NCI-H748 (cell line): ENCODE measurements at regions not wholly inside any gene's neighbourhood (a gene's known extent, or its start where the extent isn't known, plus 50 kb on each side); places are given as distances from the start of the nearest gene placed in this dataset.

Experiments used
- DNase-seq: peaks from one replicate; lab custom pipeline; 2025; ENCODE audit not compliant: unreplicated experiment; lab: John Stamatoyannopoulos, UW

DNA sequence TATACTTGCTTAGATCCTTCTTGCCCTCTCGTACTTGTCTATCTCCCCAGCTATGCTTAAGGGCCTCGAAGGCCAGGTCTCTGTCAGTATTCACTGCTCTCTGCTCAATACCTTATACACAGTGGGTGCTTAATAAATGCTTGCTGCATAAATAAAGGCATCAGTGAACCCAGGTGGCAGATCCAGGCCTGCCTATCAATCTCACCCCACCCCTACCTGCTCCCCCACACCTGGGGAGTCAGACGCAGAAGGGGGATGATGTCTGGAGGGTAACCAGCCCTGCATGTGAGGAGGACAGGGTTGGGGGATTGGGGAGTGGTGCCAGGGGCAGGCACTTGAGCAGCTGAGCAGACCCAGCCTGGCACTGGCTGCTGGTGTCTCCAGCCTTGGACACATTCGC, 430.6 kb downstream of the MN1 start:
- DNase-seq, result no peak

DNA sequence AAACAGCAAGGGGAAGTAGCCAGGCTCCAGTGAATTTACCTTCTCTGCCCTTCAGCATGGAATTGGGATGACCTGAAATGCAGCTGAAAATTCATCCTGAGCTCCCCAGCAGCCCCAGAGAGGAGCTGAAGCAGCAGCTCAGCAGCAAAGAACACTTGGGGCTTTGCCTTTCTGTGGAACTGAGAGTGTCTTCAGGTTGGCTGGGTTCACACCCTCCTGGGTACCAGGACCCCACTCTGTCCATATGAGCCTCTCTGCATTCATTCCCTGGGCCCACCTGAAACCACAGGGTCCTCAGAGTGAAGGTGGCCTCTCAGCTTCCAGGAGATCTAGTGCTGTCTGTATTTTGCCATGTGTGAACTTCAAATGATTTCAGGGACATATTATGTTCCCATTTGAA, 429.2 kb downstream of the MN1 start:
- DNase-seq, result no peak

DNA sequence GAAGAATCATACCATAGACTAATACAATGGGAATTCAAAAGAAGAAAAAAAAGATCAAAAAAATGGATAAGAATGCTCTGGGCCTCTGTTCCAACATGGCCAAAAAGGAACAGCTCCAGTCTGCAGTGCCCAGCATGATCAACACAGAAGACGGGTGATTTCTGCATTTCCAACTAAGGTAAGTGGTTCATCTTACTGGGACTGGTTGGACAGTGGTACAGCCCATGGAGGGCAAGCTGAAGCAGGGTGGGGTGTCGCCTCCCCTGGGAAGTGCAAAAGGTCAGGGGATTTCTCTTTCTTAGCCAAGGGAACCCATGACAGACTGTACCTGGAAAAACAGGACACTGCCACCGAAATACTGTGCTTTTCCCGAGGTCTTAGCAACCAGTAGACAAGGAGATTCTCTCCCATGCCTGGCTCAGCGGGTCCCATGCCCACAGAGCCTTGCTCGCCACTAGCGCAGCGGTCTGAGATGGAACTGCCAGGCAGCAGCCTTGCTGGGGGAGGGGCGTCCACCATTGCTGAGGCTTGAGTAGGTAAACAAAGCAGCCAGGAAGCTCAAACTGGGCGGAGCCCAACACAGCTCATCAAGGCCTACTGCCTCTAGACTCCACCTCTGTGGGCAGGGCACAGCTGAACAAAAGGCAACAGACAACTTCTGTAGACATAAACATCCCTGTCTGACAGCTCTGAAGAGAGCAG, 428.4 kb downstream of the MN1 start:
- peak; percentile 96 for DNase-seq

DNA sequence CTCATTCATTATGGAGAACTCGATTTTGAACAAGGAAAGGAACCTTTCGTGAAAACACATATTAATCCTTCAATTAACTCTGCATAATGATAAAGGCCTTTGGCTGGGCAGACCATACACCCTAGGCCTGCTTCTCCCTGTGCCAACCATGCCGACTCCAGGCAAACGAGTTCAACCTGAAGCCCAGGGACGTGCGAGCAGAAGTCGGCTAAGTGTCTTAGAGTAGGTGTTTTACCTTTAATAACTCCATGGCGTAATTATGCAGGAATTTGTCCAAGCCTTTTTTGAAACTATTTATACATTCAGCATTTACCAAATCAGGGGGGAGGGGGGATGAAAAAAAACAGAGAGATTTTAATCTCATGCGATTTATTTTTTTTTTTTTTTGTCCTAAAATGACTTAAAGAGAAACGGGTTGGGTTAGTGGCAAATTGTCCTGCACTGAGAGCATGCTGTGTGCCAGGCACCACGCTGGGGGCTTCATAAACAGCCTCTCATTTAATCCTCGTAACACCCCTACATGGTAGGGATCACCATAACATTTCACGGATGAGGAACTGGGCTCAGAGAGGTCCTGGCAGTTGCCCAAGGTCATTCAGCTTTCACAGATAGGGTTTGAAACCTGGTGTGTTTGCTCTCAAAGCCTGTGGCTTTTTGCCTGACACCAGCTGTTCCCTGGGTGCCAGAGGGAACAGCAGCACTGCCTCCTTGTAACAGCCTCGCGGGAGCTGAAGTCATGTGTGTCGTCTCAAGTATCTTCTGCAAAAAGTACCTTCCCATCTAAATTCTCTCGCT, 423.9 kb downstream of the MN1 start:
- DNase-seq, result peak; percentile 74

DNA sequence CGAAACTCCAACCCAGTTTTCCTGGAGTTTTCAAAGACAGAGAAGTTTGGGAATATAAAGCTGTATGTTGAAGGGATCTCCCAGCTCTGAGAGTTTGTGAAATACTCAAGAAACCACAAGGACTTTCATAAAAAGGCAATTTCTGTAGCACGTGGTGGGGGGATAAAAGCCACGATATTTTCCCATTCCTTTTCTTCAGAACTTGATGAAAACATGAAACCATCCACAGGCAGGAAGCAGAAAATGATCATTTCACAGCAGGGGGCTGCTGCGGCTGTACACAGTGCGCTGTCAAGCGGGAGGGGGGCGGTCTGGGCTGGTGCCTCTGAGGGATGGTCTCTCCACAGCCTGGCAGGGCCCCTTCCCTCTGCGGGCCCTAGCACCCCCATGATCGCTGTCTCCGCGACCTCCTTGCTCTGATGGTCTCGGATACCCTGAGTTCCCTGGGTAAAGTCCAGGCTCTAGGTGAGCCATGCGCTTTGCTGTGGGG, 423.2 kb downstream of the MN1 start:
- DNase-seq, result peak; percentile 39

DNA sequence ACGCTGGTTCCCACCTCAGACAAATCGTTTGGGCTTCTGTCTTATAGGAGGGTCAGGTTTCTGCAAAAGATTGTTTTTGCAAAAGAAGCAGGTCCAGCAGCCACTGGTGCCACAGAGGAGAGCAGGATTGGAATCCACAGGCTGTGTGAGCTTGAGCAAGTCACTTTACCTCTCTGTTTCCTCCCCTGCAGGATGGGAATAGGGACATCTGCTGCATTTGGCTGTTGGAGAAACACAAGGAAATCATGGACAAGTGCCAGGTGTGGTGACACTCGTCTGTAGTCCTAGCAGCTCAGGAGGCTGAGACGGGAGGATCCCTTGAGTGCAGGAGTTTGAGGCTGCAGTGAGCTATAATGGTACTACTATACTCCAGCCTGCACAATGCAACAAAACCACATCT, 422.6 kb downstream of the MN1 start:
- peak; percentile 3 for DNase-seq

DNA sequence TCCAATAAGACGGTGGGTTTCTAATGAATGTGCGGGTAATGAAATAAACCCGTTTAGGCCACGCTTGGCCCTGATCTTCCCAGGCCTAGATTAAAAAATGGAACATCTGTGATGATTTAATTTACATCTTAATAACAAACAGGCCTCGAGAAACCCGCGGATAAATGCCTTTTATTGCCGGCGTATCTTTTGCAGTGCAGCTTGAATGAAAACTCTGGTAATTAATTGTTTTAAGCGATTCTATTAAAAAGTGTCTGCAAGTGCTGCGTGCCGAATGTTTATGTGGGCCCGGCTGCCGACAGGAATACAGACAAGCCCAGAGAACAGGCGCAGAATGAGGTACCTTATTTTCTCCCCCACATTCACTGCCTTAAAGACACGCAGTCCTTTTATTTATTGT, 420.7 kb downstream of the MN1 start:
- DNase-seq, result no peak

DNA sequence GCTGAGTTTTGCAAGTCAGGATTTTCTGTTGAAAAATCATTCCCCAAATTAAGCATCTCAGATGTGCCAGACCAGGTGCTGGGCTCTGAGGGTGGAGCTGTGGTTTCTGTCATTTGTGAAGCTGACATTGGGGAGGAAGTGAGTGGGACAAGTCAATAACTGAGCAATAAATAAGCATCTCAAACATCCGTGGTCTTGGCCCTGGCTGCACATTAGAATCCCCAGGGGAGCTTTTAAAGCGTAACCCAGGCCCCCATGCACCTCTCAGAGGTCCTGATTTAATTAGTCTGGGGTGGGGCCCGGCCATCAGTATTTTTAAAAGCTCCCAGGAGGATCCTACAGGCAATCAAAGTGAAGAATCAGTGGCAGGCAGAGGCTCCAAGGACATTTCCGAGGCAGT, 420.0 kb downstream of the MN1 start:
- DNase-seq, result peak; percentile 20

DNA sequence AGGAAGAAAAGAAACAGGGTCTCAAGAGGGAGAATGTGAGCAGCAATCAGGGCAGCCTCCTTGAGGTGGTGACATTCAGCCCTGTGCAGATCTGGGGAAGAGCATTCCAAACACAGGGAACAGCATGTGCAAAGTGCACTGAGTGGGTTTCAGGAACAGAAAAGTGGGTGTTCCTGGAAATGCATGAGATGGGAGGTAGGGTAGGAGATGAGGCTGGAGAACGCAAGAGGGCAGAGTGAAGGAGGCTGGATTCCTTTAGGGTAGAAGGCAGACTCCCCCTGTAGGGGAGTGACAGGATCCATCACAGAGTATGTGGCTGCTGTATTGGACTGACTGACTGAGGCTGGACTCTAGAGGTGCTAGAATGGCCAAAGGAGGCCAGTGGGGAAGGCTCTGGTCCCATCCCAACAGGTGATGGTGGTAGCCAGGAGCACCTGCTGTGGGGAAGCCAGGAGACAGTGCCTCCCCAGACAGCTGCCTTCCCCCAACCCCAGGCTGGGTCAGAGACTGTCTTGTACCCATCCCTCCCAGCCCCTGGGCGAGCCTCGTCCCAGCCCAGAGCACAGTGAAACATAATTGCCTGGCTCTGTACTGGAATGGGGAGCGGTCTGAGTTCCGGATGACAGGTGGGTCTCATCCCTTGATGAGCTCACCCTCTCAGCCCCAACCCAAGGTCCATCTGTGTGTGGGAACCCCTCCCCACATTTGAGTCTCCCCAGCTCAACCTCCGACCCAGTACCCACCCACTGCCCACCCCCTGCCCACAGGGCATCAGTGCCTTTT, 419.4 kb downstream of the MN1 start:
- no peak for DNase-seq

DNA sequence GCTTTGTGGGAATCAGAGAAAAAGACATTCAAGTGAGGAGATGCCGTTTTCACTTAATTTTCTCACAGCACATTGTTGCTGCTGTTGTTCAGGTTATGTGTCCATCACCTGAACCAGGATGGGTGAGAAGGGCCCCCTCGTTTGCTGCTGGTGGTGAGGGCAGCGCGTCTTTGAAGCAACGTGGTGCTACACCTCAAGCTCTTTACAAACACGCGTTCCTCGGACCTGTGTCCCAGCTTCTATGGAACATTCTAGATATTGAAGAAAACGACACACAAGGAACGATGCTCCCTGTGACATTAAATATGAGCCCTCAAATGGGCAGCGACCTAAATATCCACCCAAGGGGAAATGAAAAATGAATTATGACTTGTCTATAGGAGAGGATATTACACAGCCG, 418.6 kb downstream of the MN1 start:
- no peak for DNase-seq

DNA sequence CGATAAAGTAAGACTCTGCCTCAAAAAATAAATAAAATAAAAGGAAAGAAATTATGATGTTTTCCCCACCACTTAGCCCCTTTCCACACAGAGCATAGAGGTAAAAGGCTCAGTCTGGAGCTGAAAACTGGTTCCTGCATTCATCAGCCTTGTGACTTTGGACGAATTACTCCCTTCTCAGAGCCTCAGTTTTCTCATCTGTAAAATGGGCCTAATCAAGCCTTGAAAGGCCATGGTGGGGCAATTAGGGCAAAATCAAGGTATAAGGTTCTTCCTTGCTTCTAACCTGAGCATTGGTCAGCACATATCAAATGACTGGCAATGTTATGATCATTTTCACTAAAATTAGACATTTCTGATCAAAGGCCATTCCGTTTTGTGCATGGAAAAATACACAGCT, 417.7 kb downstream of the MN1 start:
- DNase-seq, result no peak

DNA sequence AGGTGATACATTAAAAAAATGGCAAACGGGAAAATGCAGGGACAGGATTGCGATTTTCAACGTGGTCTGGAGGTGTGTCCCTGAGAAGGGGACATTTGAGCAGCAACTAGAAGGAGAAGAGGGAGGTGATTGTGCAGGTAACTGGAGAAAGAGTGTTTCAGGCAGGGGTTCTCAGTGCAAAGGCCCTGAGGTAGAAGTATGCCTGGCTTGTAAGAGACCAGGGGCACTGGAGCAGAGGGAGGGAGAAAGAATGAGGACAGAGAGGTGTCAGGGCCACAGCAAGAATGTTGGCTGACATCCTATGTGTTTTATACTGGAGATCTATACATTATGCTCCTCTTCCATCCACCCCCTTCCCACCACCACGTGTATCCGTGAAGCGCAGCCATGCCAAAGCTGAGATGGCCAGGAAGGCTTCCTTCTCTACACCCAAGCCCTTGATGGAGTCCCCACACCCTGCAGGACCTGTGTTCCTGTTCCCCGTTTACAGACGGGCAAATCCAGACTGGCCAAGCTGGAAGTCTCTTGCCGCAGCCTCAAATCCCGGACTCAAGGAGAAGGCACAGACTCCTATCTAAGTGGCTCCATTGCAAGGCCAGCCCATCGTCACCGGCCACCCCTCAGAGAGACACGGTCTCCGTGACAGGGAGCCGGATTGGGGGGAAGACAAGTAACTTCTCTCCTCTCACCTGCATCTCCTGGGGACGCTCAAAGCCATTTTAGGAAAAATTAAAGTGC, 416.1 kb downstream of the MN1 start:
- DNase-seq, result no peak

DNA sequence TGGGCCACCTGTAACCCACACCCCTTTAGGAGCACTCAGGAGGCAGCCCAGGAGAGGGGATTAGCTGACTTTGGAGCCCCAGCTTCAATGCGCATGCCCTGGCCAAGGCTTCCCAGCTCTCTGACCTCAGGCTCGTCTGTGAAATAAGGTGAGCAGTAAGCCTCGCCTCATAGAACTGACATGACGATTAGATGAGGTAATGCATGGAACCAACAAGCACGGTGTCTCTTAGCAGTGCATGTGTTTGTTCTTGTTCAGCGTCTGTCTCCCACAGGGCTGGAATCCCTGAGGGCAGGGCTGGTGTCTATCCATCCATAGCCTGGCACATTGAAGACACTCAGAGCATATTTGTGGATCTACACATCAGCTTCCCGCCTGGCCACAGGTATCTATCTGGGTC, 415.4 kb downstream of the MN1 start:
- DNase-seq, result peak; percentile 28

DNA sequence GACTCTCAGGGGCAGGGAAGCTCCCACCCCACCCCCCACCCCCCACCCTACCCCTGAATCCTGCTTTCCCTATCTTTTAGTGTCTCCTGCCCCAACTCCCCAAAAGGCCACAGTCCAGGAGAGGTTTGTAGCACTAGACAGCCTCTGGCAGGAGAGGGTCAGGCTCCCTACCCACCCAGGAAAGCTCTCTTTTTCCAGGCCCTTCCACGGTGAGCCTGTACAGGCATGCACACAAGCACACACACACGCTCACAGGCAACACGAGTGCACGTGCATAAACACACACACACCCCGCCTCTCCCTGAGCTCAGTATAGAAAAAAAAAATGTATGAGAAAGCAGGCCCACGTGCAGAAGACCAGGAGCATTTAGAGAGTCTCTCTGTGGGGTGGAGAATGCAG, 414.0 kb downstream of the MN1 start:
- no peak for DNase-seq

DNA sequence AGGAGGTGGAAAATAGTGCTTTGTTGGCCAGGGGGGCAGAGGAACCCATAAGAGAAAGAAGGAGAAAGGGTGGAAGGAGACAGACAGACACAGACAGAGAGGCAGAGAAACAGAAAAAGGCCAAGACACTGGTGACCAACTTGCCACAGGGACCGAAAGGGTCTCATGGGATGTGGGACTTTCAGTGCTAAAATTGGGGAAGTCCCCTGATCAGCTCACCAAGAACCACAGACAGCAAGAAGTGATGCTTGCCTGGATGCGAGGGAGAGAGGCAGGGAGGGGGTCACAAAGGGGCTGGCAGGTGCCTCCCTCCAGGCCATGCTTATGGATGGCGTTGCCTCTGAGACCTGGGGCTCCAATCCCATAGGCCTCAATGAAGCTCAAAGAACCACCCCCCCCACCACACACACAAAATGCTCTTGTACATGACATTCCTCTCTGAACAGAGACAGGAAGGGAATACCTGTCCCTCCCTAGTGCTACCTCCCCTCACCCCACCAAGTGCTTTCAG, 413.4 kb downstream of the MN1 start:
- DNase-seq, result no peak

DNA sequence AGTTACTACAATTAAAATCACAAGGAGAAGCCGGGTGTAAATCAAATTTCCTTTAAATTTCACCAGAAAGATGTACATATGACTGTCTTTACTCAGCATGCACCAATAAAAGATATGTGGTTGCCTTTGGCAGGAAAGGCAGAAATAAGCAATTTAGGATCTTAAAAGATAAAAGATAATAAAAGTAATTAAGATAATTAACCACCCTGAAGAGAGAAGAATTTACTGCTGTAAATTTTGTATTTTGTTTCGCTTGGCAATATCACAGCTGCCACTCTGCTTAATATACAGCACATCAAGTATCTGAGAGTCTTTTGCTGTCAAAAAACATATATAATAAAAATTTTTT, 411.9 kb downstream of the MN1 start:
- no peak for DNase-seq

DNA sequence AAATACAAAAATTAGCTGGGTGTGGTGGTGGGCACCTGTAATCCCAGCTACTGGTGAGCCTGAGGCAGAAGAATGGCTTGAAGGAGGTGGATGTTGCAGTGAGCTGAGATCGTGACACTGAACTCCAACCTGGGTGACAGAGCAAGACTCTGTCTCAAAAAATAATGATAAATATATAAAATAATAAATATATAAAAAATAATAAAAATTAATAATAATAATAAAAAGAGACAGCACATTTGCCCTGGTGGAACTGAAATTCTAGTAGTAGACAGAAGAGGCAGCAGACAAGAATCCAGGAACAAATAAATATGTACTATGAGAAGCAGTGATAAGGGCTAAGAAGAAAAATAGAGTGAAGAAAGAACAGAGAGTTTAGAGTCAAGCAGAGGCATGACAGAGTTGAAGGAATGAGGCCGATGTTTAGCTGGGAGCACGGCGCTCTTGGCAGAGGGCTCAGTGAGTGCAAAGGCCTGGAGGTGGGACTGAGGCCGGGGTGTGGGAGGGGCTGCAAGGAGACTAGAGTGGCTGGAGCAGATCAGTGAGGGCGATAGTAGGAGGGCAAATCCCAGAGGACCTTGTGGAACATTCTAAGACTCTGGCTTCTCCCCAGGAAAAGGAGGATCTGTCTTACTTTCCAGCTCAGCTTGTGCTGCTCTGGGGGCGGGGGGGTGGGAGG, 410.3 kb downstream of the MN1 start:
- no peak for DNase-seq

DNA sequence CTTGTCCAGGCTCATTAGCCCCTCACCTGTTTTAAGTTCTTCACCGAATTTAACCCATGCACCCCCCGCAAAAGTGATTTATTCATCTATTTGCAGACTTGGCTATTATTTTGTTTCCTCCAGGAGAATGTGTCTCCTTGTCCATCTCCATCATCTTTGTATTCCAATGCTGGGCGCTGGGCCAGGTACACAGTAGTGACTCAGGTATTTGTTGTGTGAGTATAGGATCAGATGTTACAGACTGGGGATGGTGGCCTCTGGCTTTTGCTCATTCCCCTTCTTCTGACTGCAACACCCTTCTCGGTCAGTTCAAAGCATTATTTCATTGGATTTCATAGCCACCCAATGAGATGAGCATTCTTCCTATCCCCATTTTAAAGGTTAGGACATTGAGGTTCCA, 408.2 kb downstream of the MN1 start:
- no peak for DNase-seq

DNA sequence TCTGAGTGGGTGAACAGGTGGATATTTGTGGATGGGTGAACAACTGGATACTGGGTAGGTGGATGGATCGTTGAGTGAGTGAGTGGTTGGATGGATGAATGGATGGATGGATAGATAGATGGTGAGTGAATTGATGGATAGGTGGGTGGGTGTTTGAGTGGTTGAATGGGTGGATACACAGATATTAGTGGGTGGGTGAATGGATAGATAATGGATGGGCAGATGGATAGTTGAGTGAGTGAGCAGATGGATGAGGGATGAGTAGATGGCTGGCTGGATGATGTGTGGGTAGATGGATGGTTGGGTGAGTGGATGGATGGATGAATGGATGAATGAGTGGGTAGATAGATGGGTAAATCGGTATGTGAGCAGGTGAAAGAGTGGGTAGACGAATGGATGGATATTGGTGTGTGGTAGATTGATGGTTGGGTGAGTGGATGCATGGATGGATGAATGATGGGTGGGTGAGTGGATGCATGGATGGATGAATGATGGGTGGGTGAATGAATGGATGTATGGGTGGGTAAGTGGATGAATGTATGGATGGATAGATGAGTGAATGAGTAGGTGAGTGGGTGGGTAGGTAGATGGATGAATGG, 406.7 kb downstream of the MN1 start:
- no peak for DNase-seq
